H1 (cell line): ENCODE measurements at regions not wholly inside any gene's neighbourhood (a gene's known extent, or its start where the extent isn't known, plus 50 kb on each side); places are given as distances from the start of the nearest gene placed in this dataset.

ENCODE experiments used
- CTCF ChIA-PET: fragments of 300-600 bp; sonication (Branson Sonifier 250); formaldehyde crosslinking; loops from one replicate; lab custom pipeline; 2021; ENCODE audit not compliant: partially characterized antibody; lab: Charles Lee
- POLR2A ChIA-PET: fragments of 300-600 bp; sonication (Branson Sonifier 250); formaldehyde crosslinking; loops from one replicate; lab custom pipeline; 2021; ENCODE audit warnings: inconsistent platforms; ENCODE audit not compliant: partially characterized antibody; lab: Charles Lee
- DNase-seq, 2 experiments: peaks; one replicate each; pipeline versions ENCODE4 v3.0.0 to v3.0.0-alpha.2; 2010 to 2022; ENCODE audit warnings: low spot score in 2 of 2, low read depth in 1 of 2, mixed read lengths in 1 of 2
- FAIRE-seq: peaks from 2 replicates; lab custom pipeline; 2011; peaks lifted over from hg19 to GRCh38; lab: Jason Lieb, UNC
- H2AFZ ChIP-seq: 2 replicates; pipeline ENCODE4 v1.8.1; 2012; ENCODE audit warnings: low read length, inconsistent platforms
- H2AK5ac ChIP-seq: 2 replicates; pipeline ENCODE4 v1.6.1; 2013; ENCODE audit warnings: low read depth, low read length
- H2BK120ac ChIP-seq: replicated peaks from 2 replicates; pipeline ENCODE3; 2013; ENCODE audit warnings: low read depth, low read length, inconsistent platforms
- H2BK12ac ChIP-seq: 2 replicates; pipeline ENCODE4 v1.6.1; 2013; ENCODE audit warnings: low read depth, low read length
- H2BK15ac ChIP-seq: 2 replicates; pipeline ENCODE4 v1.6.1; 2013; ENCODE audit warnings: low read length
- H2BK20ac ChIP-seq: 2 replicates; pipeline ENCODE4 v1.6.1; 2013; ENCODE audit warnings: low read length
- H2BK5ac ChIP-seq: 2 replicates; pipeline ENCODE4 v1.6.1; 2013; ENCODE audit warnings: low read depth, low read length
- H3K14ac ChIP-seq: 2 replicates; pipeline ENCODE4 v1.6.1; 2013; ENCODE audit warnings: inconsistent platforms; ENCODE audit not compliant: insufficient read length
- H3K18ac ChIP-seq: 2 replicates; pipeline ENCODE4 v1.6.1; 2013; ENCODE audit warnings: low read length; ENCODE audit errors: extremely low read depth
- H3K23ac ChIP-seq: 2 replicates; pipeline ENCODE4 v1.6.1; 2013; ENCODE audit warnings: inconsistent platforms; ENCODE audit not compliant: insufficient read length
- H3K23me2 ChIP-seq: 2 replicates; pipeline ENCODE4 v1.6.1; 2013; ENCODE audit warnings: low read depth, low read length
- H3K27ac ChIP-seq: 2 replicates; pipeline ENCODE4 v1.6.1; 2011; ENCODE audit warnings: low read depth, low read length, inconsistent platforms
- H3K27me3 ChIP-seq, 4 experiments: replicated peaks in 1 of 4; 1 replicate in 1 of 4; 2 replicates in 3 of 4; pipeline versions ENCODE4 v1.6.1 to v1.8.1; 2011 to 2013; ENCODE audit warnings: low read length in 3 of 4, mild to moderate bottlenecking in 3 of 4, inconsistent platforms in 2 of 4, mixed read lengths in 2 of 4, moderate library complexity in 1 of 4; ENCODE audit not compliant: control insufficient read depth in 3 of 4, insufficient read depth in 3 of 4; ENCODE audit errors: extremely low read depth in 1 of 4
- H3K36me3 ChIP-seq, 4 experiments: 2 replicates each; pipeline versions ENCODE4 v1.6.1 to v1.8.1; 2011 to 2013; ENCODE audit warnings: mild to moderate bottlenecking in 4 of 4, low read length in 3 of 4, moderate library complexity in 2 of 4, control low read depth in 1 of 4, inconsistent platforms in 1 of 4; ENCODE audit not compliant: insufficient read depth in 4 of 4, control insufficient read depth in 2 of 4
- H3K4ac ChIP-seq: replicated peaks from 2 replicates; pipeline ENCODE3; 2013; ENCODE audit warnings: low read length, low read depth, mixed read lengths, inconsistent platforms; ENCODE audit not compliant: insufficient read length
- H3K4me1 ChIP-seq, 4 experiments: replicated peaks in 1 of 4; 1 replicate in 1 of 4; 2 replicates in 3 of 4; pipeline versions ENCODE4 v1.6.1 to v1.8.1; 2011 to 2013; ENCODE audit warnings: low read length in 3 of 4, inconsistent platforms in 2 of 4, mixed read lengths in 1 of 4; ENCODE audit not compliant: insufficient read depth in 4 of 4, control insufficient read depth in 3 of 4
- H3K4me2 ChIP-seq, 2 experiments: 2 replicates each; pipeline versions ENCODE4 v1.6.1 to v1.8.1; 2011 to 2013; ENCODE audit warnings: low read depth in 2 of 2, low read length in 2 of 2, control low read depth in 1 of 2, inconsistent platforms in 1 of 2, mild to moderate bottlenecking in 1 of 2; ENCODE audit not compliant: insufficient read depth in 1 of 2
- H3K4me3 ChIP-seq, 4 experiments: fragments of 200-600, 300-600 bp in 1 of 4; sonication (generic), shearing (Covaris generic), sonication (Bioruptor Twin) in 1 of 4; 2 replicates each; pipeline versions ENCODE4 v1.5.1 to v1.8.1; 2011 to 2016; ENCODE audit warnings: low read length in 4 of 4, low read depth in 3 of 4, control low read depth in 2 of 4, inconsistent platforms in 2 of 4, mild to moderate bottlenecking in 2 of 4, mixed read lengths in 1 of 4, moderate library complexity in 1 of 4; ENCODE audit not compliant: insufficient read depth in 2 of 4; ENCODE audit errors: extremely low read depth in 1 of 4
- H3K56ac ChIP-seq: replicated peaks from 2 replicates; pipeline ENCODE3; 2013; ENCODE audit warnings: low read depth, mild to moderate bottlenecking, mixed read lengths, low read length, inconsistent platforms; ENCODE audit not compliant: insufficient read length
- H3K79me1 ChIP-seq: 2 replicates; pipeline ENCODE4 v1.6.1; 2013; ENCODE audit warnings: low read depth, low read length, control low read depth
- H3K79me2 ChIP-seq, 2 experiments: 2 replicates each; pipeline versions ENCODE4 v1.6.1 to v1.8.1; 2012 to 2013; ENCODE audit warnings: low read length in 2 of 2, mild to moderate bottlenecking in 2 of 2, inconsistent platforms in 1 of 2; ENCODE audit not compliant: insufficient read depth in 2 of 2, control insufficient read depth in 1 of 2
- H3K9ac ChIP-seq, 4 experiments: replicated peaks in 1 of 4; 1 replicate in 1 of 4; 2 replicates in 3 of 4; pipeline versions ENCODE4 v1.6.1 to v1.8.1; 2011 to 2013; ENCODE audit warnings: low read depth in 3 of 4, low read length in 3 of 4, control low read depth in 2 of 4, mild to moderate bottlenecking in 2 of 4, moderate library complexity in 2 of 4, inconsistent platforms in 1 of 4; ENCODE audit errors: extremely low read depth in 1 of 4
- H3K9me3 ChIP-seq, 2 experiments: 2 replicates each; pipeline versions ENCODE4 v1.6.1 to v1.8.1; 2012 to 2013; ENCODE audit warnings: mild to moderate bottlenecking in 2 of 2, moderate library complexity in 2 of 2, control low read depth in 1 of 2, inconsistent platforms in 1 of 2, low read depth in 1 of 2, low read length in 1 of 2, mixed read lengths in 1 of 2; ENCODE audit not compliant: insufficient read depth in 2 of 2
- H4K20me1 ChIP-seq, 2 experiments: replicated peaks in 1 of 2; 2 replicates each; pipeline versions ENCODE3 to v1.8.1; 2011 to 2013; ENCODE audit warnings: inconsistent platforms in 2 of 2, low read length in 2 of 2, mild to moderate bottlenecking in 1 of 2; ENCODE audit not compliant: insufficient read depth in 2 of 2, control insufficient read depth in 1 of 2
- H4K5ac ChIP-seq: 2 replicates; pipeline ENCODE4 v1.6.1; 2013; ENCODE audit warnings: low read length, low read depth, mixed read lengths, inconsistent platforms; ENCODE audit not compliant: insufficient read length
- H4K8ac ChIP-seq: 2 replicates; pipeline ENCODE4 v1.8.0; 2013; ENCODE audit warnings: mild to moderate bottlenecking, moderate library complexity, low read length, inconsistent platforms; ENCODE audit not compliant: insufficient read depth; ENCODE audit errors: extremely low read depth
- H4K91ac ChIP-seq: replicated peaks from 2 replicates; pipeline ENCODE3; 2013; ENCODE audit warnings: low read length, mixed read lengths, inconsistent platforms; ENCODE audit not compliant: insufficient read length
- TBP ChIP-seq: IDR thresholded peaks from 2 replicates; pipeline ENCODE4 v1.6.1; 2011; ENCODE audit warnings: low read depth, low read length, improper control_type of control experiment
- YY1 ChIP-seq: IDR thresholded peaks from 2 replicates; pipeline ENCODE4 v1.6.1; 2011; ENCODE audit warnings: low read depth, mild to moderate bottlenecking, low read length
- WGBS, 2 experiments: shearing (Covaris generic) in 1 of 2; methylation state at CpG; one replicate each; pipeline versions ENCODE4 v1.1.6 to v1.1.7; 2013 to 2015; ENCODE audit warnings: low lambda C conversion rate in 2 of 2, mixed read lengths in 2 of 2, inconsistent platforms in 1 of 2, low coverage in 1 of 2, missing lambda C conversion rate in 1 of 2; ENCODE audit not compliant: insufficient replicate concordance in 2 of 2, insufficient coverage in 1 of 2, insufficient read length in 1 of 2; ENCODE audit errors: extremely low coverage in 1 of 2, missing lambda C conversion rate in 1 of 2; 5-methylcytosine and 5-hydroxymethylcytosine counted together

DNA sequence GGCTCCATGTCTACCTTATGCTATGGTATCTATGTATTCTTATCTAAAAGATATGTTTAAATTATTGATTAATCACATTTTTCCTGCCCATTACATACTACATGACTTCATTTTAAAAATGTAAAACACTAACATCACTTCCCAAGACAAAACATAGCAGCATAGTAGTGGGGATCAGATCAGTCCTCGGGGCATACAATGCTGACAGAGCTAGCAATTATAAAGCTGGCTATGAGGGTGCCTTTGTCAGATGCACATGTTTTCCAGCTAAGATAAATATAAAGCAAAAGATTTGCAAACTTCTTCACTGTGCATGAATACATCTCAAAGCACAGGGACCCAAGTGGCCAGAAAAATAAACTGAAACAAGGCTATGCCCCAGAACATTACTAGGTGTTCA lies 549.8 kb upstream of the INTU start:
- TF ChIP-seq YY1 (no peak), TBP (no peak)
- no peak overlapping the region for H2BK20ac ChIP-seq
- H2AK5ac ChIP-seq, result no peak overlapping the region
- H4K20me1 ChIP-seq, result no peaks in the 10 kb centered on the region
- no peak overlapping the region for H4K5ac ChIP-seq
- H3K14ac ChIP-seq, result no peak overlapping the region
- CTCF ChIA-PET, result interaction anchor here (0.6 to 1.5 kb wide), 2 partner anchors 11 to 1966 kb away, joined by 3 to 4 read pairs; no protein-coding TSS in a partner anchor
- H2BK120ac ChIP-seq, result no peak overlapping the region
- H2BK5ac ChIP-seq, result no peak overlapping the region
- no peak overlapping the region for H2BK15ac ChIP-seq
- WGBS, 2 experiments, result 79% methylated on average over 1 of the region's 1 CpG; no CpG with 5 or more reads in 1 of the 2 experiments
- H2BK12ac ChIP-seq, result no peak overlapping the region
- H3K23me2 ChIP-seq, result no peaks in the 10 kb centered on the region
- no peak overlapping the region for H2AFZ ChIP-seq
- no peak overlapping the region for H3K9ac ChIP-seq
- no peak overlapping the region for H3K56ac ChIP-seq
- H3K27ac ChIP-seq, result no peak overlapping the region
- H3K18ac ChIP-seq, result no peak overlapping the region
- POLR2A ChIA-PET, result no interaction called here
- no peaks in the 10 kb centered on the region for H3K79me1 ChIP-seq
- H3K79me2 ChIP-seq, result no peaks in the 10 kb centered on the region
- H3K9me3 ChIP-seq, result peaks cover 14 to 19% of the 10 kb centered on the region in 2 experiments
- H3K23ac ChIP-seq, result no peak overlapping the region
- no peak overlapping the region for H4K8ac ChIP-seq
- H3K27me3 ChIP-seq, result no peaks in the 10 kb centered on the region
- no peak for FAIRE-seq
- no peak overlapping the region for H4K91ac ChIP-seq
- no peaks in the 10 kb centered on the region for H3K4me1 ChIP-seq
- H3K4ac ChIP-seq, result no peak overlapping the region
- DNase-seq, result no peak
- no peak overlapping the region for H3K4me2 ChIP-seq
- H3K36me3 ChIP-seq, result no peaks in the 10 kb centered on the region; a peak in 1 of 8 replicates
- H3K4me3 ChIP-seq, result no peak overlapping the region
